Hematopoietic multipotent progenitor cell treated with erythropoietin and hydrocortisone succinate and interleukin-3 and kit ligand, for 15 days (in vitro differentiated cells): ENCODE measurements at regions not wholly inside any gene's neighbourhood (a gene's known extent, or its start where the extent isn't known, plus 50 kb on each side); places are given as distances from the start of the nearest gene placed in this dataset.
"Not testable (repeated sequence)": the region's sequence is repeated elsewhere in the genome, so short reads cannot be mapped to it uniquely, and the experiment has no call there.

ENCODE experiments used
- DNase-seq: peaks from one replicate; pipeline ENCODE4 v3.0.0-alpha.2; 2015; ENCODE audit warnings: low spot score

DNA sequence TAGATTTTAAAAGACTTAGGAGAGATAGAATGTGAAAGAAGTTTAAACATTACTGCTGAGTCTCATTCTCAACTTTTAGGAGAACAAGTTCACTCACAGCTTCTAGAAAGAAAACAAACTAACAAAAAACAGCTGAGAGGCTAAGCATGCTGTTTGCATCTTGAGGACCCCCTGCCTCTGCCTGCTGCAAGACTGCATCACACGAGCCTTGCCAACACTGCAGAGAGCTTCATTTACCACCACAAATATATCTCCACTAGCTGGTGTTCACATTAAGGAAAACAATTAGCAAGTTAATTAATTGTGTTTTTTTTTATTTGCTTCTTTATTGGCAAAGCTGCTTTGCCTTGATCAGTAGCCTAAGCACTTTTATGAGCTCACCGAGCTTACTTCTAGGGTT, 336.6 kb upstream of the KIAA1217 start:
- DNase-seq: no peak

DNA sequence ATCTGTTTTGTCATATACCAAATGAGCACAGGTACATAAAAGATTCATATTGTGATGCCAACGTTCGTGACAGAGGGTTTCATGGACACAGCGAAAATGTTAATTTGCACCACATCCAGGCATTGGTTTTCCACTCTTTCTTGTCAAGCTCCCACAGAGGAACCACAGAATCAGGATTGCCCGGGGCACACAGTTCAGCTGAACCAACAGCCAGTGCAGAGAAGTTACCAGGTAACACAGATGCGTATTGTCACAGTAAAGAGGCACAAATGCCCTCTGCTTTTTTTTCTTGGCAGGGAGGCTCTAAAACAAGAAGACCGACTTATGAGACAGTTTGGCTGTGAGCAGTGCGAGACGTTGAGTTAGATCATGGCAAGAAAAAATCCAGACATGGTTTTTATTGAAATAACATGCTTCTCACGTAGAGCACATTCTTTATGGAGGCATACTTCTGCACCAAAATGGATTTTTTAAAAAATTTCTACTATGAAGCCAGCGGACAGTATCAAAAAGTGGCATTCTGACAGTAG, 331.1 kb upstream of the KIAA1217 start:
- no peak for DNase-seq

DNA sequence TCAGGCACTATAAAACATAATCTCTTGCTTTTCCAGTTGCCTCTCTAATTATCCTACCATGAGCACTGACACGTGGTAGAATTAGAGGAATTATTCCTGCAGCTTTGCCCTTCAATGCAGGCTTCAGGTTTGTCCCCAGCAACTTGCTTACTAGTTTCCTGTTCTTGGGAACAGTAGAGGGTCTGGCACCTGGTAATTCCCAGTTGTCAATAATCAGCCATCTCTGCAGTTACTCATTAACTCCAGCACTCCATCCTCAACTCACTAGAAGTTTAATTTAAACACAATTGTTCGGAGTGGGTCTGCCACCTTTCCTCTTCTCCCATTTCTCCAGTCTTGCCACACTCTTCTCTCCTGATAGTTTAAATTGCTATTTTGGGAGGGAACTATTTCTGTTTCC, 324.3 kb upstream of the KIAA1217 start:
- no peak for DNase-seq

DNA sequence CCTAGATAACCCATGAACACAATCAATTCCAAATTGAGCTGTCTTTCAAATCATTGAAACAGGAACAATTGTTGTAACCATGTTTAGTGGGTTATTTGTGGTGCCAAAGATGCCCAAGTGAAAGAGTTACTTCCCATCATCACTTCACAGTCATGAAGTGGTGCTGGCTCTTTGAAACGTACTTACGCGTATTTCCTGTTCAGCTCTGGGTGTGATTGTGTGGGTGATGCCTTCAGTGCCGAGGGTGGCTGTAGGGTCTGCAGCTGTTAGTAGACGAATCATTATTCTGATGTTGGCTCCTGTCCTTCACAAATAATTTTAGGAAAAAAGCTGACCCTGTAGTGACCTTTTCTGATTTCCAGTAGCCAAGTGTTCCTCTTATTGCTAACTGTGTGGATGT, 323.1 kb upstream of the KIAA1217 start:
- DNase-seq: no peak

DNA sequence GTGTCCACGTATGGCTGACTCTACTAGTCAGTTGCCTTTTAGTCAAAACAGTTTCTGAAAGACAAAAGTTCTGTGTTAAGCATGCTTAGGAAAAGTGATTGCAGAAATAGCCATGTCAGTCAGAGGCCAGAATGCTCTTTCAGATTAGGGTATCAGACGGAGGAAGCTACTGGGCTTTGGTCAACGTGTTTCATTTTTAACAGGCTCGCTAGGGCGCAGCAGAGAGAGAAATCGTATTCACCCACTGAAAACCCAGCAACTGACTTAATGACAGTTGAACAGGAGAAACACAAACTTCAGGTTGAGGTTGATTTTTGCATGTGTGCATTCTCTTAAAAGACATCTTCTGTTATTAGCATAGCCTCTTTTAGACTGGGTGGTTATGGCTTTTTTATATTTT, 322.6 kb upstream of the KIAA1217 start:
- DNase-seq: no peak

DNA sequence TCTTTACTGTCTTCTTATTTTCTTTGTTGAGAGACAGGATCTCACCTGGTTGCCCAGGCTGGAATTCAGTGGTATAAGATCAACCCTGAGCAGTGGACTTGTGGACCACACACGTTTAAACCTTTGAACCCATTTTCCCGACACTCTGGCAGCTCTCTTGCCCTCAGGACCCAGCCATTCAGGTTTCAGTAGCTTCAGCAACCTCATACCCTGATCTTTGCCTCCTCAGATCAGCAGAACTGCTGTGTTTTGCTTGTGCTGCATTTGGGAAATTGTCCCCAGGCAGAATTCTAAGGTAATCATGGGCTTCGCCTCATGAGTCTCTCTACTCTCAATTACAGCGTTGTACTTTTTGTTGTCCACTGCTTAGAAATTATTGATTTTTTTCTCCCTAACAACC, 317.6 kb upstream of the KIAA1217 start:
- no peak for DNase-seq

DNA sequence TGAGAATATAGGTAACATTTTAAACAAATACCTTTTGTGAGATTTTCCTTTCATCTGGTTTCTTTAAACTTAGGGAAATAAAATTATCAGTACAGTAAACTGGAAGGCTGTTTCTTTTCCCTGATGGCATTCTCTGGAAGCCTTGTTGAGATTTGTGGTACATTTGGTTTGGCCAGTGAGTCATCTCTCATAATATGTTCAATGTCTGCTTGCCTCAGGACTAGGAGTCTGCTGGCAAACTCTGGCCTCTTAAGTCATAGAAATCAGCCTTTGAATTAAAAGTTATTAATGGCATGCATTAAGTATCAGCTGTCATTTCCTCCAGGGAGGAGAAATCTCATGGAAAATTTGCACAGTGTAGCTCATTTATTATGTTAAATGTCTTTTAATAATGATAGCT, 316.6 kb upstream of the KIAA1217 start:
- no peak for DNase-seq

DNA sequence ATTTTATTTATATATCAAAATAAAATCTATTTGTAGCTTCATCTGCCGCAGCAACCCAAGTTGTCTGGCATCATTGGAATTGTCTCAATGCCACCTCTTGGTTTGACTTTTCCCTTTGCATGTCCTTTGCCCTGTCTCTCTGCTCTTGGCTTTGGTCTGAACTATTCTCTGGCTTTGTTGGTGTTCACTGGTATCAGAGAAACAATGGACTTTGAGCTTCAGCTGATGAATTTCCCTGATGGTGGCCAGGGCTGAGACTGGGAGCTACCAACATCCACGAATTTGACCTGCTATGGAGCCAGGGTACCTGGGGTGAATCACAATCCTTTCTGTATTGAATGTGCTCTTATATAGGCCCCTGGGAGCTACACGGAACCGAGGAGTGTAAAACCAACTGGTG, 311.7 kb upstream of the KIAA1217 start:
- no peak for DNase-seq

DNA sequence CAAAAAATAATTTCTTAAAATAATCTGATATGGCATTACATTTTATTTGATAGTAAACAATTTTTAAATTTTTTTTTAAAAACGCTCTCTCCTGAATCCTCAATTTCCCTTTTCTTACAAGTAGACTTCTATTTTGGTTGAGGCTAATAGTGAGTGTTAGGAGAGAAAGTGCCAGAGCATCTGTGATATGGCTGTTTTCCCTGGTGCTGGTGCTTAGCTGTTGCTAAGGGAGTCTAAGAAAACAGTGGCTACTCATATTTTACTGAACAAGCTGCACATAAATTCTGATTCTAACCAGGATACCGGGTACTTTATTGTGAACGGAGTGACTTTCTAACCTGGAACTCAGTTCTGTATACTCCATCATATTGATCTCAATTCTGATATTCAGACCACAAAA, 311.1 kb upstream of the KIAA1217 start:
- no peak for DNase-seq

DNA sequence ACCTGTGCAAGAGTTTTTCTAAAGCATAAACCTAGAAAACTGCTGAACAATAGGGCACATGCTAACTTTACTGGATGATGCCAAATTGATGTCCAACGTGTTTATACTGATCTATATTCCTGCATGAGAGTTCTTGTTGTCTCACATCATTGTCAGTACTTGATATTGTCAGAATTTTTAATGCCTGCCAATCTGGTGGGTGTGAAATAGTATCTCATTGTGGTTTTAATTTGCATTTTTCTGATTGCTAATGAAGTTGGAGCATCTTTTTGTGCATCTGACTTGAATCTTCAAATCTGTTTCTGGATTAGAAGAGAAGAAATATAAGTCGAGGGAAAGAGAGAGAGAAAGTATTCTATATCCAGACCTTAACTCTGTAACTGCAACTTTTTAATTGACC, 309.8 kb upstream of the KIAA1217 start:
- no peak for DNase-seq

DNA sequence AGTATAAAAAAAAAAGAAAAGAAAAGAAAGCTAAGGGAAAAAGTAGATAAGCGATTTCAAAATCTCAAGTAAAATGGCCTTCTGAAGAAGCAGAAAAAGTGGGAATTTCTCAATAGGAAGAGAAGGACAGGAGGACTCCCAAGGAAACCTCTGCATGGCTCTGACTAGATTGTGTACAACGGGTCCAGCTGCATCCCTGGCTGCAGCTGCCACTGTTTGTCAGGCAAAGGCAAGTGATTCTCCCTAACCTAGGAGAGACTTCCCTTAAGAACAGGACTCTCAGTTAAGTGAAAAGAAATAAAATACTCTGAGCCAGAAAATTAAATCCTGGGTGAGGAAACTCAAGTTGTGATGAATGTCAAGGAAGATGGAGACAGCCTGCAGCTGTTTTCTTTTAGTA, 298.6 kb upstream of the KIAA1217 start:
- no peak for DNase-seq

DNA sequence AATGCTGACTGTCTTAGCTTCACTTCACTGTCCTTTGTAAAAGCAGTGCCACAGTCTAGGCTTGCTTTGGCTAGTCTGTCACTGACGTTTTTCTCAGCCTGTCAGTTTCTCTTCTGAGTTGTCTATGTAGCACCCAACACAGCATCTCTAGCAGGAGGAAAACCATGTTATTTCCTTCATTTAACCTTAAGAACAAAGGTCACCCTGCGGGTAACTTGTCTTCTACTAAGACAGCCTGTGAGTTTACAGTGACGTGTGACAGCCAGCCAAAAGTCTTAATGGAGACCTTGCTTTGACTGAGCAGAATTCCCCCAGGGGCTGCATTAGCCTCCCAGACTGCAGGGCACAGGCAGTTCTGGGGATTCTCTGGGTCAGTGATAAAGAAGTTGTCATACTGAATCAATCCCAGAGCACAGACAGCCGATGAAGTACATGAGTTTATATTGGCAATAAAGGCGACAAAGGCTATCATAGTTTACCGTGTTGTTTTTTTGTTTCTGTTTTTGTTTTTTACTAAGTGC, 296.0 kb upstream of the KIAA1217 start:
- DNase-seq: no peak

DNA sequence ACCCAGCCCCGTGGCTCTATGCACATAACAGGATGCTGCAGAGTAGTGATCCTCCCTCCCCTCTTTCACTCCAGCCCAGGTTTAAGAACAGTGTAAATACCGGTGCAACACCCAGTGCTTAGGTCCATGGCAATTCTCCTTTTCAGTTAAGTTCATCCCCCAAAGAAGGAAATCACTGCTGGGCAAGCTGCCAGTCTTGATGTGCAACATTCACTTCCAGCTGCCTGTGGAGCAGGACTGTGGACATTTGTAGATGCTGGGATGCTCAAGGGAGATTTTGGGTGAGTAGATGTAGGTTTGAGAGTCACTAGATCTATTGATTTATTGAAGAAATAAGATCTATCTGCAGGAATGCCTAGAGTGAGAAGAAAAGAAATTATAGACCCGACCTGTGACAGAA, 294.3 kb upstream of the KIAA1217 start:
- no peak for DNase-seq

DNA sequence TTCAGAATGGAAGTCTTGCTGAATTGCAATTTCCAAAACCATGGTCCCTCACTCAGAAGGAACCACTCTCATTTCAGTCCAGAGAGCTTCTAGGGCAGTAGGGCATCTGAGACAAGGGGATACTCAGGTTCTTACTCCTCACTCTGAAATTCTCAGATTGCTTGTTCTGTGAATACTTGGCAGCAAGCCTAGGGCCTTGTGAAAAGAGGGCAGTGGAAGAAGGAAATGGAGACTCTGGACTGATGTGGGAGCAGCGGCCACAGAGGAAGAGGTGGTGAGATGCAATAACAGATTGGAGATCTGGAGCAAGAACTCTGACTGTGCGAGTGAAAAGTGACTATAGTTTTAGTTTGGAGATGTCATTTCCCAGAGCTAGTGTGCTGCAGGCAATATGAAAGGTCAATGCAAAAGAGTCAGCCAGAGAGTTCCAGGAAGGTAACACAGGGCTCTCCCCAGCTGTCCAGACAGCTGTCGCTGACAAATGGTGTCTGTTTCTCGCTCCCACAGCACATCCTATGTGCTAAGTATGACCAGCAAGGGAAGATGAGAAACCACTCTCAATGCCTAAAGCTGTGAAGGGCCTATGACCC, 291.6 kb upstream of the KIAA1217 start:
- no peak for DNase-seq

DNA sequence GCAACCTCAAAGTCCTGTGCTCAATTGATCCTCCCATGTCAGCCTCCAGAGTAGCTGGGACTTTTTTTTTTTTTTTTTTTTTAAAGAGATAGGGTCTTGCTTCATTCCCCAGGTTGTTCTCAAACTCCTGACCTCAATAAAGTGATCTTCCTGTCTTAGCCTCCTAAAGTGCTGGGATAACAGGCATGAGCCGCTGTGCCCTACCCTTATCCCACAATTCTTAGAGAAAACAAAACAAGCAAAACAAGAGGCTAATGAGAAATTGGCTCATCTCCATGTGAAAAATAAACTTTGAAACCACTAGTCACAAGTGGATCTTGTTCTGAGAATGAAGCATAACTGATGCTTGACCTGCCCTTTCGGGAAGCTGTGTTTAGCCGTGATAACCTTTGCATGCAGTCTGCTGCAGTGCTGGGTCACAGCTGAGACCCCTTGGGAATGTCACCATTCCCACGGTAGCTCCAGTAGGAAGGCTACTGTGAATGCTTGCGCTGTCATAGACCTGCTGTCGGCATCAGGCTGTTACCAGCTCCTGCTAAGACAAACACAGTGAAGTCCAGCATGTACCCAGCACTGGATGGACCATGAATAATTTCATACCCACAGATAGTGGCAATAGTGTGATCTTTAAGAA, 290.7 kb upstream of the KIAA1217 start:
- DNase-seq: no peak

DNA sequence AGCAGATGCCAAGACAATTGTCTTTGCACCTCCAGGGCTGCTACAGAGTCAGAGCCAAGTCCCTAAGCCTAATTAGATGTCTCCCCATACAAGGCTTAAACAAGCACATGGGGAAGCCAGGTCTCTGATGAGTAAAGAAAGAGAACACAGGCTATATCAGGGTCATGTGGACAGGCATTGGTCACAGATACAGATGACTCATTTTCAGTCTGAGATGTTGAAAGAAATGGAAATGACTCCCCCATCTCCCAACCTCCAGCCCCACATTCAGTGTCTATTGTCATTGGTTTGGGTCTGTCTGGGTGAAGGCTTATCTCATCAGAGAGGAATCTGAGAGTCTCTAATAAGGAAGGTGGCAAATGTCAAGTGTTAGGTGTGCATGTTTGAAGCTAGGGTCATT, 290.1 kb upstream of the KIAA1217 start:
- no peak for DNase-seq

DNA sequence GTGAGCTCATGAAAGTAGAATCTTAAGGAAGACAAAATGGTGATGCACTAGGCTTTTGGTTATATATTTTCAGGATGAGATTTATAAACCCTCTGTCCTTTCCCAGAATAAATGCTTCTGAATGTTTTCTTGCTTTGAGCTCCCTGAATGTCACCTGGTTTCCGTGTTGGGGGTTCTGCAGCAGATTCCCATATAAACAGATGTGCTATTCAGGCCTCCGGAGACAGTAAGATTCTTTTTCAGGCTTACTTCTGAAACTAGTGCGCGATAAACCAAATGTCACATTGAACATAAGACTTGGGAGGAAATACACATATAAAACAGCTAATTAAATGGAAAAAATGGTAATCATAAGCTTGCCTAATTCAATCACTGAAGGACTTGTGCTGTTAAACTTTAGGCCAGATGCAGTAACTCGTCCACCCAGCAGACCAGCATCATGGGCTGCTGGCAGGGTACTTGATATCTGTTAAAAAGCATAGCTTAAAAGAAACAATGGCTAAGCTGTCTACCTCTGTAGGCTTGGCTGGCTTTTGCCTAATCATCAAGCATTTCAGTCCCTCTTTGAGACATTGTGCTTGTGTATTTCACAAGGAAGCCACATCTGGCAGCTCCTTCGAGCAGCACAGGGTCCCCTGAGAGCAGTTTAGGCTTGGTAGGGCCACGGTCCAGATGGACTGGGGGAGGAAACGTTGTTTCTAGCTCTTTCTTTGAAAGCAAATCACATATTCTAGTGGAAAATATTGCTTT, 281.2 kb upstream of the KIAA1217 start:
- no peak for DNase-seq

DNA sequence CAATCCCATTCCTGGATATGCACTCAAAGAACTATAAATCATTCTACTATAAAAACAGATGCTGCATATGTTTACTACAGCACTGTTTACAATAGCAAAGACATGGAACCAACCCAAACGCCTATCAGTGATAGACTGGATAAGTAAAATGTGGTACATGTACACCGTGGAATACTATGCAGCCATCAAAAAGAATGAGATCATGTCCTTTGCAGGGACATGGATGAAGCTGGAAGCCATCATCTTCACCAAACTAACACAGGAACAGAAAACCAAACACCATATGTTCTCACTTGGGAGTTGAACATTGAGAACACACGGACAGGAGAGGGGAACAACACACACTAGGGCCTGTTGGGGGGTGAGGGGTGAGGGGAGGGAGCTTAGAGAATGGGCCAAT, 274.9 kb upstream of the KIAA1217 start:
- not testable (repeated sequence) for DNase-seq

DNA sequence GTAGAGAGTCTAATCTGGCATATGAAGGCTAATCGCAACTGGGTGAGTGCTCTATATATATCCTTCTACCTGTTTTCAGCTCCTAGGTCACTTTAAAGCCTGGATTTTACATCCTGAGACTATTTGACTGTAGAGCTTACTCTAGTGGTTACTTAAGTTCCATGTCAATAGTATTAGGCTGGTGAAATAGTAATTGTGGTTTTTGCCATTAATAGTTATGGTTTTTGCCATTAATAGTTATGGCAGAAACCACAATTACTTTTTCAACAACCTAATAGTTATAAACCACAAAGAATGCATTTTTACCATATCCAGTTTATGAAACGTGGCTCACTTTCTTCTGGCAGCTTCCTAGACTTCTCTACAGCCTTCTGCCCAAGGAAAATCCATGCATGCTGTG, 263.1 kb upstream of the KIAA1217 start:
- no peak for DNase-seq

DNA sequence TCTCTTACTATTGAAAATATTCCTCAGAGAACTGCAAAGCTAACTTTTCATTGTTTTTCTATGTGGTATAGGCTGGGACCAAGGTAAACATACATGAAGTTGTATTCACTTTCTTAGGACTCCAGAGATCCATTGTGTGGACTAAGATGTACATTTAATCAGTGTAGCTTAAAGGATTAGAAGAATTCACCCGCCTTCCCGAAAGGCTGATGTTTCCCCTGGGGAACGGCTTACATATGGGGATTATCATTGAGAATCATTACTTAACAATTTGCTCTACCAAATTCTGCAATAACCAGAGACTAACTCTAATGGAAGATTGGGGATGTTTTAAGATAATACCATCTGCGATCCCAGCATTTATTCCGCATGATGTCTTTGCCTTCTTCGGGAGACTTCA, 257.1 kb upstream of the KIAA1217 start:
- no peak for DNase-seq

DNA sequence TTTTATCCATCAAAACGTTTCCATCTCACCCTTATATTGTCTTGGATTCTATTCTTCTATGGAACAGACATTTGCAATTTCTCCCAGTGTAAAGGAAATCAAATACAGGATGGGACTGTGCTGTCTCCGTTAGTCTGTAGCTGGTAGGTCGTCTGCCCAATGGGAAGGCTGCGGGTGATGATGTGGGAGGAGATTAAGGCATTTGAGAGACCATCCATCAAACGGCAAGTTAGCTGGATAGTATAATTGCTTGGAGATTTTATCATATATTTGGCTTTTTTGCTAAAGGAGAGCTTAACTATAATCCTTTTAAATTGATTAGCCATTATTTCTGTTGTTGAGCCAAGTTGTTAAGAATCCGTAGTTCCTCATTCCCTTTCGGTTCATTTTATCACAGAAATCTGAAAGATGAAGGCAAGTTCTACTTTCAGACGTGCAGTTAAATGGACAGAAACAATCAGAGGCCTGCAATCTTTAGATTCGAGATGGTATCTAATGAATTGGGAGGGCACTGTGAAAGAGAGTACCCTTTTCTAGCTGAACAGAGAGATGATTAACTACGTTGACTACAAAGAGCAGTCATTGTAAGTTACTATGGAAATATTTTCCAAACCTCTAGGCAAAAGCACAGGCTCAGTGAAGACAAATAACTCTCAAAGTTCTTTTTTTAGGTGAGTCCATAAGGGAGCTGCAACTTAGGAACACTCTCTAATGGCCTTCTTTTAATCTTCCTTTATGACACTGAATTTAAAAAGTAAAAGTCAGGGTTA, 253.3 kb upstream of the KIAA1217 start:
- no peak for DNase-seq

DNA sequence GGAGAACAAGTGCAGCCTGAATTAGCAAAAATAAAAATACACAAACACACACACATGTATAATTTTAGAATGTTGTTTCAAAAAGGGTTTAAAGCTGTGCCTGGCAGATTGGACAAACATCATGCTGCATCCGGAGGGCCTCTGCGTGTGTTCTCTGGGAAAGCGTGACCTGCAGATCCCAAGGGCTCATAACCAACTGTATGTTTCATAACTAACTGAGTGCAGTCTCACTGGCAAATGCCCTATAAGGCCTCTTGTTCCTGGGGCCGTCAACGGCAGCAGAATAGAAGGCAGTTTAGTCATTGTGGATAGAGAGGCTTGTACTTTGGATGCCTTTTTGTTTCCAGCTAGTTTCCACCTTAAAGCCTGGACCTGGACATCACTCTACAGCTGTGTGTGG, 243.8 kb upstream of the KIAA1217 start:
- no peak for DNase-seq
